Caco-2 (cell line): ENCODE measurements at regions not wholly inside any gene's neighbourhood (a gene's known extent, or its start where the extent isn't known, plus 50 kb on each side); places are given as distances from the start of the nearest gene placed in this dataset.

Experiments used
- BruUV-seq: library from RNA; stranded (reverse); fragments of 400-500 nt; replicated peaks from 2 replicates; lab custom pipeline; 2021; lab: Mats Ljungman, UMichigan
- CTCF ChIA-PET: fragments of 300-600 bp; sonication (Branson Sonifier 250); formaldehyde crosslinking; loops from one replicate; lab custom pipeline; 2022; ENCODE audit warnings: antibody characterized with exemption; lab: Charles Lee
- POLR2A ChIA-PET: fragments of 300-600 bp; sonication (Branson Sonifier 250); formaldehyde crosslinking; loops from one replicate; lab custom pipeline; 2022; ENCODE audit warnings: antibody characterized with exemption; lab: Charles Lee
- DNase-seq, 2 experiments: peaks; one replicate each; pipeline versions ENCODE4 v3.0.0 to v3.0.0-alpha.2; 2020 to 2022
- H3K27me3 ChIP-seq: replicated peaks from 2 replicates; pipeline ENCODE4 v1.6.0; 2011; ENCODE audit warnings: low read length; ENCODE audit not compliant: control insufficient read depth, insufficient read depth
- H3K36me3 ChIP-seq: 2 replicates; pipeline ENCODE4 v1.5.1; 2011; ENCODE audit warnings: low read length; ENCODE audit not compliant: control insufficient read depth, insufficient read depth
- H3K4me1 ChIP-seq: fragments of 250-450 bp; sonication (Bioruptor Pico); 2 replicates; pipeline ENCODE4 v1.5.1; 2020; ENCODE audit warnings: mild to moderate bottlenecking
- H3K4me3 ChIP-seq: 2 replicates; pipeline ENCODE4 v1.5.1; 2011; ENCODE audit warnings: low read depth, mild to moderate bottlenecking, control low read depth, low read length
- H3K9me3 ChIP-seq: fragments of 250-450 bp; sonication (Bioruptor Pico); 2 replicates; pipeline ENCODE4 v1.5.1; 2020; ENCODE audit warnings: mild to moderate bottlenecking, moderate library complexity
- H3K27ac Mint-ChIP-seq: one replicate; pipeline ENCODE4 v1.8.0; 2022; ENCODE audit warnings: mixed read lengths; ENCODE audit not compliant: unreplicated experiment
- H3K27me3 Mint-ChIP-seq: one replicate; pipeline ENCODE4 v1.8.0; 2022; ENCODE audit warnings: mixed read lengths; ENCODE audit not compliant: insufficient read depth, unreplicated experiment
- H3K36me3 Mint-ChIP-seq: one replicate; pipeline ENCODE4 v1.8.0; 2022; ENCODE audit warnings: mild to moderate bottlenecking, mixed read lengths; ENCODE audit not compliant: insufficient read depth, unreplicated experiment
- H3K4me1 Mint-ChIP-seq: one replicate; pipeline ENCODE4 v1.8.0; 2022; ENCODE audit warnings: low read depth, mixed read lengths; ENCODE audit not compliant: unreplicated experiment
- H3K4me3 Mint-ChIP-seq: one replicate; pipeline ENCODE4 v1.8.0; 2022; ENCODE audit warnings: mild to moderate bottlenecking, moderate library complexity, mixed read lengths; ENCODE audit not compliant: unreplicated experiment
- H3K9me3 Mint-ChIP-seq: one replicate; pipeline ENCODE4 v1.8.0; 2022; ENCODE audit warnings: mixed read lengths; ENCODE audit not compliant: unreplicated experiment
- intact Hi-C: fragments of 100-400 bp; cut with micrococcal nuclease; formaldehyde crosslinking; loops from one replicate; pipeline ENCODE4 v1.10.0; 2022; ENCODE audit not compliant: unreplicated experiment
- TF ChIP-seq, protein P1 (sequence below), 2 experiments: fragments of 200-600 bp in 1 of 2; IDR thresholded peaks; 1 replicate in 1 of 2; 2 replicates in 1 of 2; pipeline versions ENCODE4 v1.5.1 to v1.8.0; 2011 to 2022; ENCODE audit warnings: antibody characterized with exemption in 1 of 2, control low read depth in 1 of 2, inconsistent platforms in 1 of 2, low read depth in 1 of 2, low read length in 1 of 2, mild to moderate bottlenecking in 1 of 2, moderate library complexity in 1 of 2; ENCODE audit not compliant: insufficient read depth in 1 of 2, severe bottlenecking in 1 of 2, unreplicated experiment in 1 of 2

DNA sequence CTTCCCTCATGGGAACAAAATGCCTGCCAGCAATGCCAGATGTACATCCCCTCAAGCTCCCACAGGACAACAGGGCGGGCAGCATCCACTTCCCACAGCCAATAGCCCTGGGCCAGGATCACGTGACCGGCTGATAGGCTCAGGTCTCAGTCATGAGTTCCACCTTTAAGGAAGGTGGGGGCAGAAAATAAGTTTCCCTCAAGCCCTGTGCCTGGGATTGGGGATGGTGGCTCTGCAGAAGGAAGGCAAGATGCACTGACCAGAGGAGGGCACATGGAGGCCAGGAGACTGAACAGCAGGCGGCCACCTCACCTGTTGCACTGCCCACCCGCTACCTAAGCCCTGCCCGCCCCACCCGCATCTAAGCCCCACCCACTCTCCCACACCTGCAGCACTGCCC, 149.1 kb downstream of the BMP7 start:
- Histone ChIP-seq H3K27me3 (no peaks in the 10 kb centered on the region), H3K9me3 (peaks cover 7% of the 10 kb centered on the region), H3K4me3 (no peak overlapping the region), H3K36me3 (no peaks in the 10 kb centered on the region), H3K4me1 (no peaks in the 10 kb centered on the region)
- BruUV-seq = no TSS peak
- Mint-ChIP-seq H3K36me3 (no peaks in the 10 kb centered on the region), H3K4me3 (no peak overlapping the region), H3K27me3 (no peaks in the 10 kb centered on the region), H3K9me3 (no peaks in the 10 kb centered on the region), H3K4me1 (no peaks in the 10 kb centered on the region), H3K27ac (no peak overlapping the region)
- ChIA-PET CTCF (interaction anchor here (0.5 kb wide), 1 partner anchor 232 kb away, joined by 3 read pairs; no protein-coding TSS in a partner anchor), POLR2A (no interaction called here)
- TF ChIP-seq, protein P1, sequence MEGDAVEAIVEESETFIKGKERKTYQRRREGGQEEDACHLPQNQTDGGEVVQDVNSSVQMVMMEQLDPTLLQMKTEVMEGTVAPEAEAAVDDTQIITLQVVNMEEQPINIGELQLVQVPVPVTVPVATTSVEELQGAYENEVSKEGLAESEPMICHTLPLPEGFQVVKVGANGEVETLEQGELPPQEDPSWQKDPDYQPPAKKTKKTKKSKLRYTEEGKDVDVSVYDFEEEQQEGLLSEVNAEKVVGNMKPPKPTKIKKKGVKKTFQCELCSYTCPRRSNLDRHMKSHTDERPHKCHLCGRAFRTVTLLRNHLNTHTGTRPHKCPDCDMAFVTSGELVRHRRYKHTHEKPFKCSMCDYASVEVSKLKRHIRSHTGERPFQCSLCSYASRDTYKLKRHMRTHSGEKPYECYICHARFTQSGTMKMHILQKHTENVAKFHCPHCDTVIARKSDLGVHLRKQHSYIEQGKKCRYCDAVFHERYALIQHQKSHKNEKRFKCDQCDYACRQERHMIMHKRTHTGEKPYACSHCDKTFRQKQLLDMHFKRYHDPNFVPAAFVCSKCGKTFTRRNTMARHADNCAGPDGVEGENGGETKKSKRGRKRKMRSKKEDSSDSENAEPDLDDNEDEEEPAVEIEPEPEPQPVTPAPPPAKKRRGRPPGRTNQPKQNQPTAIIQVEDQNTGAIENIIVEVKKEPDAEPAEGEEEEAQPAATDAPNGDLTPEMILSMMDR (IDR thresholded peaks at IDR 0.05; ENCODE audit: insufficient read depth in 1 of 2, low read depth in 1 of 2, low read length in 1 of 2, severe bottlenecking in 1 of 2, unreplicated experiment in 1 of 2) = no peak
- intact Hi-C loops = no loop called here
- no peak for DNase-seq

DNA sequence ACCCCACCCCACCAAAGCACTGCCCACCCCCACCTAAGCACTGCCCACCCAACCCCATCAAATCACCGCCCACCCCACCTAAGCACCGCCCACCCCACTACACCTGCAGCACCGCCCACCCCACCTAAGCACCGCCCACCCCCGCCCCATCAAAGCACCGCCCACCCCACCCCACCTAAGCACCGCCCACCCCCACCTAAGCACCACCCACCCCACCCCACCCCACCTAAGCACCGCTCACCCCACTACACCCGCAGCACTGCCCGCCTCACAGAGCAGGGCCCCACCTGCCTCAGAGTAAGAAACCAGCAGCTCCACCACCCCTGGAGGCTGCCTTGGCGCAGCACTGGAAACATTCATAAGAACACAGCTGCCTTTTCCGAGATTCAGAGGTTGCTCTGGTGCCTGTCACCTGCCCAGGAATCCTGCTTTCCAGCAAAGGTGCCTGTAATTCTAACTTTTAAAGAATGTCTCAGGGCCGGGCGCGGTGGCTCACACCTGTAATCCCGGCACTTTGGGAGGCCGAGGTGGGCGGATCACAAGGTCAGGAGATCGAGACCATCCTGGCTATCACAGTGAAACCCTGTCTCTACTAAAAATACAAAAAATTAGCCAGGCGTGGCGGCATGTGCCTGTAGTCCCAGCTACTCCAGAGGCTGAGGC, 148.2 kb downstream of the BMP7 start:
- ChIA-PET CTCF (no interaction called here), POLR2A (no interaction called here)
- DNase-seq = no peak
- peaks cover 7% of the 10 kb centered on the region for H3K9me3 ChIP-seq
- H3K36me3 ChIP-seq = no peaks in the 10 kb centered on the region
- Mint-ChIP-seq H3K4me3 (no peak overlapping the region), H3K27ac (no peak overlapping the region), H3K4me1 (no peaks in the 10 kb centered on the region), H3K9me3 (no peaks in the 10 kb centered on the region), H3K27me3 (no peaks in the 10 kb centered on the region), H3K36me3 (no peaks in the 10 kb centered on the region)
- intact Hi-C loops = no loop called here
- TF ChIP-seq, protein P1 (IDR thresholded peaks at IDR 0.05; ENCODE audit: insufficient read depth in 1 of 2, low read depth in 1 of 2, low read length in 1 of 2, severe bottlenecking in 1 of 2, unreplicated experiment in 1 of 2) = no peak
- H3K4me1 ChIP-seq = no peaks in the 10 kb centered on the region
- no TSS peak for BruUV-seq
- H3K4me3 ChIP-seq = no peak overlapping the region
- H3K27me3 ChIP-seq = no peaks in the 10 kb centered on the region
